ENCODE measurements at regions not wholly inside any gene's neighbourhood (a gene's known extent, or its start where the extent isn't known, plus 50 kb on each side); places are given as distances from the start of the nearest gene placed in this dataset.

DNA sequence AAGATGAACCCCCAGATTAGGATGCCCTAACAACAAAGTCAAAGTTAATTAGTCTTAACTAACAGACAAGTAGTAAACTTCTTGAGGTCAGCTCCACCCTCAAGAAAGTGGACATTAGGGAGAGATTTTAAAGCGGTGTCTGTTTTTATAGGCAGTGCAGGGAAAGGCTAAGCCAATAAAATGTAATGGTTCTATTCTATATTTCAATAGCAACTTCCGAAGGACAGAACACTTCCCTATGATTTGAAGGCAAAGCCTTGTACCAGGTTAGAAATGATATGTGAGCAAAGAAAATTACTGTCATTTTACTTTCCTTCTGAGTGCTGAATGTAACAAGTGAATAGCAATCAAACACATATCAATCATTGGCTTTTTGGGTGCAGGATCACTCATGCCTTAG lies 455.2 kb downstream of the ISL1 start (continued):
- no peak for TF ChIP-seq RORB (CRISPR knock-in tag; IDR thresholded peaks at IDR 0.05)

DNA sequence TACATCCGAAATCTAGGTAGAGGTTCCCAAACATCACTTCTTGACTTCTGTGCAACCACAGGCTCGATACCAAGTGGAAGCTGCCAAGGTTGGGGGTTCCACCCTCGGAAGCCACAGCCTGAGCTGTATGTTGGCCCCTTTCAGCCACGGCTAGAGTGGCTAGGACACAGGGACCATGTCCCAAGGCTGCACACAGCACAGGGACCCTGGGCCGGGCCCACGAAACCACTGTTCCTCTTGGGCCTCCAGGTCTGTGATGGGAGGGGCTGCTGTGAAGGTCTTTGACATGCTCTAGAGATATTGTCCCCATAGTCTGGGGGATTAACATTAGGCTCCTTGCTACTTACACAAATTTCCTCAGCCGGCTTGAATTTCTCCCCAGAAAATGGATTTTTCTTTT lies 460.6 kb downstream of the ISL1 start:
- peaks cover 3% of the 10 kb centered on the region for H3K9me3 Mint-ChIP-seq
- peaks cover 7% of the 10 kb centered on the region for H3K4me1 Mint-ChIP-seq
- ChIA-PET POLR2A (interaction anchor here (0.6 kb wide), 1 partner anchor 15 kb away, joined by 3 read pairs; no protein-coding TSS in a partner anchor), CTCF (no interaction called here)
- no peak overlapping the region for H3K4me3 Mint-ChIP-seq
- H3K27ac Mint-ChIP-seq: no peak overlapping the region
- no peak for TF ChIP-seq AR (CRISPR knock-in tag; IDR thresholded peaks at IDR 0.05)
- no peak for TF ChIP-seq ZBTB43 (CRISPR knock-in tag; IDR thresholded peaks at IDR 0.05)
- TF ChIP-seq NFE2L1 (CRISPR knock-in tag; IDR thresholded peaks at IDR 0.05): no peak
- no peak for TF ChIP-seq JUN (CRISPR knock-in tag; IDR thresholded peaks at IDR 0.05)
- TF ChIP-seq NFYB (CRISPR knock-in tag; conservative IDR thresholded peaks at IDR 0.05; ENCODE audit: low read depth): no peak
- TF ChIP-seq FOXJ3 (CRISPR knock-in tag; IDR thresholded peaks at IDR 0.05; ENCODE audit: borderline replicate concordance): no peak
- no peaks in the 10 kb centered on the region for H3K36me3 Mint-ChIP-seq
- no peak for ATAC-seq
- no peaks in the 10 kb centered on the region for H3K27me3 Mint-ChIP-seq (ENCODE audit: low read depth)
- no peak for DNase-seq (ENCODE audit: low spot score)

DNA sequence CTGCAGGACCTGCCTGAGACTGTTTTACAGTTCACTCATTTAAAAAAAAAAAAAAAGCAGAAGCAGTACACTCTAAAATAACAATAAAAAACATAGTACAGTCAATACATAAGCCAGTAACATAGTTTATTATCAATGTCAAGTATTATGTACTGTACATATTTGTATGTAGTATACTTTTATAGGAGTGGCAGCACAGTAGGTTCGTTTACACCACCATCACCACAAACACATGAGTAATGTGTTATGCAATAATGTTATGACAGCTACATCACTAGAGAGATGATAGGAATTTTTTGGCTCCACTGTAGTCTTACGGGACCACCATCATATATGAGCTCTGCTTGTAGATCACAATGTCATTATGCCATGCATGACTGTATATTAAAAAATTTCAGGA lies 462.8 kb downstream of the ISL1 start:
- POLR2A ChIA-PET: no interaction called here

GRCh38 chr5:51859624-51860023 lies 476.4 kb downstream of the ISL1 start:
- CTCF ChIA-PET: no interaction called here
- peaks cover 3% of the 10 kb centered on the region; the same call in 1 of the 2 replicates for H3K9me3 Mint-ChIP-seq
- DNase-seq (ENCODE audit: low spot score): no peak
- POLR2A ChIA-PET: no interaction called here
- H3K4me1 Mint-ChIP-seq: peaks cover 17% of the 10 kb centered on the region
- no peak overlapping the region for H3K4me3 Mint-ChIP-seq
- H3K36me3 Mint-ChIP-seq: no peaks in the 10 kb centered on the region
- H3K27ac Mint-ChIP-seq: peak overlapping the region; percentile 86
- ATAC-seq: peak; percentile 57
- H3K27me3 Mint-ChIP-seq (ENCODE audit: low read depth): no peaks in the 10 kb centered on the region; the same call in 1 of the 2 replicates
- TF ChIP-seq, protein P1, sequence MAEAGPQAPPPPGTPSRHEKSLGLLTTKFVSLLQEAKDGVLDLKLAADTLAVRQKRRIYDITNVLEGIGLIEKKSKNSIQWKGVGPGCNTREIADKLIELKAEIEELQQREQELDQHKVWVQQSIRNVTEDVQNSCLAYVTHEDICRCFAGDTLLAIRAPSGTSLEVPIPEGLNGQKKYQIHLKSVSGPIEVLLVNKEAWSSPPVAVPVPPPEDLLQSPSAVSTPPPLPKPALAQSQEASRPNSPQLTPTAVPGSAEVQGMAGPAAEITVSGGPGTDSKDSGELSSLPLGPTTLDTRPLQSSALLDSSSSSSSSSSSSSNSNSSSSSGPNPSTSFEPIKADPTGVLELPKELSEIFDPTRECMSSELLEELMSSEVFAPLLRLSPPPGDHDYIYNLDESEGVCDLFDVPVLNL (CRISPR knock-in tag; IDR thresholded peaks at IDR 0.05; ENCODE audit: borderline replicate concordance, low read depth): no peak
- TF ChIP-seq SOX15 (CRISPR knock-in tag; IDR thresholded peaks at IDR 0.05) (no peak), ZNF121 (CRISPR knock-in tag; IDR thresholded peaks at IDR 0.05) (no peak), ZNF317 (CRISPR knock-in tag; IDR thresholded peaks at IDR 0.05; ENCODE audit: borderline replicate concordance, low read depth) (no peak), IRF1 (CRISPR knock-in tag; IDR thresholded peaks at IDR 0.05) (no peak), MXD4 (CRISPR knock-in tag; IDR thresholded peaks at IDR 0.05; ENCODE audit: borderline replicate concordance) (no peak)
- TF ChIP-seq, protein P2, sequence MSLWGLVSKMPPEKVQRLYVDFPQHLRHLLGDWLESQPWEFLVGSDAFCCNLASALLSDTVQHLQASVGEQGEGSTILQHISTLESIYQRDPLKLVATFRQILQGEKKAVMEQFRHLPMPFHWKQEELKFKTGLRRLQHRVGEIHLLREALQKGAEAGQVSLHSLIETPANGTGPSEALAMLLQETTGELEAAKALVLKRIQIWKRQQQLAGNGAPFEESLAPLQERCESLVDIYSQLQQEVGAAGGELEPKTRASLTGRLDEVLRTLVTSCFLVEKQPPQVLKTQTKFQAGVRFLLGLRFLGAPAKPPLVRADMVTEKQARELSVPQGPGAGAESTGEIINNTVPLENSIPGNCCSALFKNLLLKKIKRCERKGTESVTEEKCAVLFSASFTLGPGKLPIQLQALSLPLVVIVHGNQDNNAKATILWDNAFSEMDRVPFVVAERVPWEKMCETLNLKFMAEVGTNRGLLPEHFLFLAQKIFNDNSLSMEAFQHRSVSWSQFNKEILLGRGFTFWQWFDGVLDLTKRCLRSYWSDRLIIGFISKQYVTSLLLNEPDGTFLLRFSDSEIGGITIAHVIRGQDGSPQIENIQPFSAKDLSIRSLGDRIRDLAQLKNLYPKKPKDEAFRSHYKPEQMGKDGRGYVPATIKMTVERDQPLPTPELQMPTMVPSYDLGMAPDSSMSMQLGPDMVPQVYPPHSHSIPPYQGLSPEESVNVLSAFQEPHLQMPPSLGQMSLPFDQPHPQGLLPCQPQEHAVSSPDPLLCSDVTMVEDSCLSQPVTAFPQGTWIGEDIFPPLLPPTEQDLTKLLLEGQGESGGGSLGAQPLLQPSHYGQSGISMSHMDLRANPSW (CRISPR knock-in tag; conservative IDR thresholded peaks at IDR 0.05; ENCODE audit: low read depth): no peak
- TF ChIP-seq, protein P3, sequence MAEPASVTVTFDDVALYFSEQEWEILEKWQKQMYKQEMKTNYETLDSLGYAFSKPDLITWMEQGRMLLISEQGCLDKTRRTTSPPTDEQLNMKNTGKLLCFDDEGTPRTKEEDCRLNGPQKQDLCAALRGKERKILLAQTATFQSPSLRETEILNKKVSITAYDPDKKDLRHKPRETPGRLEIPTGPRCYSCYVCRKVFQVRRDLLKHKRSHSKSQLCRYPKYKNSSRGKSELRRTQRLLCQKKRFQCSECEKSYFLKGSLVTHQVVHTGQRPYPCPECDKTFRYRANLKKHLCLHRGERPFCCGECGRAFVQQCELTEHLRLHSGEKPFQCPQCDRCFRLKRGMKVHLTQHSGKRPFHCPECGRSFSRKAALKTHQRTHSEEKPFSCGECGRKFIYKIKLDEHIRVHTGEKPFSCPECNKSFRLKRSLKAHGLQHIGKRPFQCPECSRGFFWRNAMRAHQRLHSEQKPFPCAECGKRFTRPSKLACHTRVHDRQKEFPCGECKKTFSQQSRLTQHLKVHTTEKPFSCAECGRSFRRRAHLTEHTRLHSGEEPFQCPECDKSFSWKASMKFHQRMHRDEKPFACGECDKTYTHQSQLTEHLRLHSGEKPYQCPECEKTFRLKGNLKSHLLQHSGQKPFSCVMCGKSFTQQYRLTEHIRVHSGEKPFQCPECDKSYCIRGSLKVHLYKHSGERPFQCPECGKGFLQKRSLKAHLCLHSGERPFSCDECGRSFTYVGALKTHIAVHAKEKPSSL (CRISPR knock-in tag; conservative IDR thresholded peaks at IDR 0.05): no peak

More for the DNA sequence above, 462.8 kb downstream of the ISL1 start:
- no peak overlapping the region for H3K4me3 Mint-ChIP-seq
- ATAC-seq: no peak
- no peak overlapping the region for H3K27ac Mint-ChIP-seq
- H3K4me1 Mint-ChIP-seq: peaks cover 7% of the 10 kb centered on the region
- no peaks in the 10 kb centered on the region for H3K36me3 Mint-ChIP-seq
- CTCF ChIA-PET: no interaction called here
- DNase-seq (ENCODE audit: low spot score): no peak
- TF ChIP-seq GTF2I (CRISPR knock-in tag; conservative IDR thresholded peaks at IDR 0.05) (no peak), JAZF1 (CRISPR knock-in tag; IDR thresholded peaks at IDR 0.05) (no peak), ZNF138 (CRISPR knock-in tag; conservative IDR thresholded peaks at IDR 0.05) (no peak)
- TF ChIP-seq, protein P4, sequence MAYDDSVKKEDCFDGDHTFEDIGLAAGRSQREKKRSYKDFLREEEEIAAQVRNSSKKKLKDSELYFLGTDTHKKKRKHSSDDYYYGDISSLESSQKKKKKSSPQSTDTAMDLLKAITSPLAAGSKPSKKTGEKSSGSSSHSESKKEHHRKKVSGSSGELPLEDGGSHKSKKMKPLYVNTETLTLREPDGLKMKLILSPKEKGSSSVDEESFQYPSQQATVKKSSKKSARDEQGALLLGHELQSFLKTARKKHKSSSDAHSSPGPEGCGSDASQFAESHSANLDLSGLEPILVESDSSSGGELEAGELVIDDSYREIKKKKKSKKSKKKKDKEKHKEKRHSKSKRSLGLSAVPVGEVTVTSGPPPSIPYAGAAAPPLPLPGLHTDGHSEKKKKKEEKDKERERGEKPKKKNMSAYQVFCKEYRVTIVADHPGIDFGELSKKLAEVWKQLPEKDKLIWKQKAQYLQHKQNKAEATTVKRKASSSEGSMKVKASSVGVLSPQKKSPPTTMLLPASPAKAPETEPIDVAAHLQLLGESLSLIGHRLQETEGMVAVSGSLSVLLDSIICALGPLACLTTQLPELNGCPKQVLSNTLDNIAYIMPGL (CRISPR knock-in tag; IDR thresholded peaks at IDR 0.05): no peak
- peaks cover 3% of the 10 kb centered on the region for H3K9me3 Mint-ChIP-seq
- H3K27me3 Mint-ChIP-seq (ENCODE audit: low read depth): no peaks in the 10 kb centered on the region

Measured in WTC11 (cell line).